ENCODE measurements at regions not wholly inside any gene's neighbourhood (a gene's known extent, or its start where the extent isn't known, plus 50 kb on each side); places are given as distances from the start of the nearest gene placed in this dataset.

GRCh38 chr2:104413890-104414289, 440.0 kb upstream of the POU3F3 start (continued):
- TF ChIP-seq CTCF (conservative IDR thresholded peaks at IDR 0.05; ENCODE audit: low read depth in 2 of 2): no peak
- TF ChIP-seq EZH2 (IDR thresholded peaks at IDR 0.05; ENCODE audit: low read depth, unreplicated experiment): no peak
- no peak for TF ChIP-seq CREB1 (CRISPR knock-in tag; IDR thresholded peaks at IDR 0.05; ENCODE audit: low read depth)

GRCh38 chr2:104415284-104415683, 438.6 kb upstream of the POU3F3 start:
- Histone ChIP-seq H3F3A (replicated peaks; ENCODE audit: low read depth) (no peaks in the 10 kb centered on the region), H2AFZ (peak overlapping the region; percentile 74; the same call in 1 of the 2 replicates), H4K20me1 (replicated peaks; ENCODE audit: insufficient read depth) (no peaks in the 10 kb centered on the region), H3K4me2 (peak overlapping the region; percentile 65), H3K4me3 (no peak overlapping the region), H3K79me2 (replicated peaks; ENCODE audit: insufficient read depth) (no peaks in the 10 kb centered on the region), H3K4me1 (ENCODE audit: insufficient read depth) (peaks cover 33% of the 10 kb centered on the region), H3K27ac (ENCODE audit: low read depth) (no peak overlapping the region), H3K27me3 (ENCODE audit: insufficient read depth) (no peaks in the 10 kb centered on the region), H3K9me2 (ENCODE audit: insufficient read depth) (0 out of 2 replicates have a peak, but pooled peaks cover 2% of the 10 kb centered on the region), H3K36me3 (ENCODE audit: insufficient read depth) (no peaks in the 10 kb centered on the region)
- H3K27me3 Mint-ChIP-seq (ENCODE audit: insufficient read depth, low read depth, poor library complexity): peaks cover 3% of the 10 kb centered on the region
- no peaks in the 10 kb centered on the region for H3K36me3 Mint-ChIP-seq (ENCODE audit: low read depth)
- no peak overlapping the region for H3K4me3 Mint-ChIP-seq
- ATAC-seq (peak; percentile 66), DNase-seq (ENCODE audit: low spot score) (peak; percentile 40)
- TF ChIP-seq REST (IDR thresholded peaks at IDR 0.05; ENCODE audit: unreplicated experiment): no peak
- TF ChIP-seq ETS1 (IDR thresholded peaks at IDR 0.05): no peak
- TF ChIP-seq NANOG (IDR thresholded peaks at IDR 0.05; ENCODE audit: borderline replicate concordance): peak; percentile 90
- TF ChIP-seq STAT1 (IDR thresholded peaks at IDR 0.05; ENCODE audit: unreplicated experiment): no peak
- no peak for TF ChIP-seq EZH2phosphoT487 (IDR thresholded peaks at IDR 0.05; ENCODE audit: unreplicated experiment)
- TF ChIP-seq CREB1 (CRISPR knock-in tag; IDR thresholded peaks at IDR 0.05; ENCODE audit: low read depth): no peak
- no peak for TF ChIP-seq ZNF114 (CRISPR knock-in tag; IDR thresholded peaks at IDR 0.05)
- TF ChIP-seq POLR2AphosphoS5 (IDR thresholded peaks at IDR 0.05; ENCODE audit: low read depth): no peak
- H3K4me1 Mint-ChIP-seq: peaks cover 38% of the 10 kb centered on the region
- H3K9me3 Mint-ChIP-seq: no peaks in the 10 kb centered on the region
- no peak overlapping the region for H3K27ac Mint-ChIP-seq
